GM21360 (cell line): ENCODE measurements at regions not wholly inside any gene's neighbourhood (a gene's known extent, or its start where the extent isn't known, plus 50 kb on each side); places are given as distances from the start of the nearest gene placed in this dataset.

ENCODE experiments used
- ATAC-seq: cut with Tn5 transposase; IDR thresholded peaks from one replicate; pipeline ENCODE4 v1.9.1; 2021; ENCODE audit warnings: mild to moderate bottlenecking, moderate library complexity; ENCODE audit not compliant: unreplicated experiment

GRCh38 chr2:18208956-18209355, 330.5 kb downstream of the KCNS3 start:
- ATAC-seq: no peak

GRCh38 chr2:18200771-18201170, 322.3 kb downstream of the KCNS3 start:
- no peak for ATAC-seq

GRCh38 chr2:18198677-18199076, 320.2 kb downstream of the KCNS3 start:
- no peak for ATAC-seq

- ATAC-seq: no peak
These were observed 315.7 kb downstream of the KCNS3 start for GRCh38 chr2:18194161-18194560.

GRCh38 chr2:18186816-18187613, 308.5 kb downstream of the KCNS3 start:
- no peak for ATAC-seq

GRCh38 chr2:18182861-18183260, 304.4 kb downstream of the KCNS3 start:
- ATAC-seq: no peak

GRCh38 chr2:18180912-18181311, 302.4 kb downstream of the KCNS3 start:
- no peak for ATAC-seq

- no peak for ATAC-seq
These were observed 301.7 kb downstream of the KCNS3 start for GRCh38 chr2:18180031-18180610.

GRCh38 chr2:18178736-18179349, 300.4 kb downstream of the KCNS3 start:
- peak; percentile 96 for ATAC-seq

GRCh38 chr2:18176679-18177215, 298.3 kb downstream of the KCNS3 start:
- ATAC-seq: no peak

GRCh38 chr2:18172607-18173006, 294.1 kb downstream of the KCNS3 start:
- ATAC-seq: no peak

GRCh38 chr2:18171191-18172139, 293.0 kb downstream of the KCNS3 start:
- no peak for ATAC-seq

- ATAC-seq: no peak
These were observed 292.2 kb downstream of the KCNS3 start for GRCh38 chr2:18170642-18171041.

GRCh38 chr2:18169893-18170175, 291.4 kb downstream of the KCNS3 start:
- no peak for ATAC-seq

GRCh38 chr2:18169121-18169892, 290.8 kb downstream of the KCNS3 start:
- ATAC-seq: no peak

- no peak for ATAC-seq
These were observed 289.4 kb downstream of the KCNS3 start for GRCh38 chr2:18167871-18168270.

GRCh38 chr2:18161681-18162080, 283.2 kb downstream of the KCNS3 start:
- no peak for ATAC-seq

GRCh38 chr2:18159896-18160295, 281.4 kb downstream of the KCNS3 start:
- ATAC-seq: no peak

GRCh38 chr2:18156421-18156820, 278.0 kb downstream of the KCNS3 start:
- no peak for ATAC-seq

GRCh38 chr2:18156002-18156401, 277.5 kb downstream of the KCNS3 start:
- ATAC-seq: no peak
